HFFc6 (cell line): ENCODE measurements at regions not wholly inside any gene's neighbourhood (a gene's known extent, or its start where the extent isn't known, plus 50 kb on each side); places are given as distances from the start of the nearest gene placed in this dataset.

Experiments
- DNase-seq: peaks from one replicate; pipeline ENCODE4 v3.0.0-alpha.2; 2018
- H3K27ac Mint-ChIP-seq: 2 replicates; pipeline ENCODE4 v1.8.0; 2020; ENCODE audit warnings: mild to moderate bottlenecking, mixed read lengths
- H3K27me3 Mint-ChIP-seq: 2 replicates; pipeline ENCODE4 v1.8.0; 2021; ENCODE audit warnings: mild to moderate bottlenecking, moderate library complexity, mixed read lengths; ENCODE audit not compliant: insufficient read depth
- H3K36me3 Mint-ChIP-seq: 2 replicates; pipeline ENCODE4 v1.8.0; 2021; ENCODE audit warnings: low read depth, mixed read lengths
- H3K4me1 Mint-ChIP-seq: 2 replicates; pipeline ENCODE4 v1.8.0; 2020; ENCODE audit warnings: low read depth, mixed read lengths
- H3K4me3 Mint-ChIP-seq: 2 replicates; pipeline ENCODE4 v1.8.0; 2020; ENCODE audit warnings: mild to moderate bottlenecking, moderate library complexity, mixed read lengths
- H3K9me3 Mint-ChIP-seq: 2 replicates; pipeline ENCODE4 v1.8.0; 2020; ENCODE audit warnings: mild to moderate bottlenecking, mixed read lengths
- CTCF ChIP-seq: fragments of 200-600 bp; sonication (generic); IDR thresholded peaks from 2 replicates; pipeline ENCODE4 v1.5.0; 2021; ENCODE audit warnings: antibody characterized with exemption, mild to moderate bottlenecking

GRCh38 chr13:56988543-56988942, 152.2 kb upstream of the PRR20A start:
- no peaks in the 10 kb centered on the region; the same call in 1 of the 2 replicates for H3K36me3 Mint-ChIP-seq
- no peaks in the 10 kb centered on the region for H3K4me1 Mint-ChIP-seq
- no peak for TF ChIP-seq CTCF
- H3K27ac Mint-ChIP-seq: no peak overlapping the region
- DNase-seq: no peak
- peaks cover 13% of the 10 kb centered on the region for H3K9me3 Mint-ChIP-seq
- no peaks in the 10 kb centered on the region for H3K27me3 Mint-ChIP-seq
- H3K4me3 Mint-ChIP-seq: no peak overlapping the region

- Mint-ChIP-seq H3K4me1 (no peaks in the 10 kb centered on the region), H3K4me3 (no peak overlapping the region), H3K9me3 (peaks cover 16% of the 10 kb centered on the region), H3K27me3 (no peaks in the 10 kb centered on the region), H3K27ac (no peak overlapping the region), H3K36me3 (no peaks in the 10 kb centered on the region; the same call in 1 of the 2 replicates)
- DNase-seq: no peak
- no peak for TF ChIP-seq CTCF
These were observed 137.0 kb upstream of the PRR20A start for GRCh38 chr13:57003682-57004081.

- no peak for DNase-seq
- H3K36me3 Mint-ChIP-seq: peaks cover 4% of the 10 kb centered on the region; the same call in 1 of the 2 replicates
- H3K4me1 Mint-ChIP-seq: no peaks in the 10 kb centered on the region
- H3K27ac Mint-ChIP-seq: no peak overlapping the region
- H3K9me3 Mint-ChIP-seq: peaks cover 57% of the 10 kb centered on the region
- no peak for TF ChIP-seq CTCF
- no peak overlapping the region for H3K4me3 Mint-ChIP-seq
- no peaks in the 10 kb centered on the region for H3K27me3 Mint-ChIP-seq
These were observed 123.4 kb upstream of the PRR20A start for GRCh38 chr13:57017357-57017756.

GRCh38 chr13:57018915-57019314, 121.8 kb upstream of the PRR20A start:
- DNase-seq: no peak
- Mint-ChIP-seq H3K4me1 (no peaks in the 10 kb centered on the region), H3K27ac (no peak overlapping the region), H3K36me3 (peaks cover 4% of the 10 kb centered on the region; the same call in 1 of the 2 replicates), H3K4me3 (no peak overlapping the region), H3K9me3 (peaks cover 60% of the 10 kb centered on the region), H3K27me3 (no peaks in the 10 kb centered on the region)
- no peak for TF ChIP-seq CTCF

- H3K27ac Mint-ChIP-seq: no peak overlapping the region
- H3K9me3 Mint-ChIP-seq: peaks cover 22% of the 10 kb centered on the region
- no peak overlapping the region for H3K4me3 Mint-ChIP-seq
- H3K36me3 Mint-ChIP-seq: no peaks in the 10 kb centered on the region; the same call in 1 of the 2 replicates
- H3K4me1 Mint-ChIP-seq: no peaks in the 10 kb centered on the region
- H3K27me3 Mint-ChIP-seq: no peaks in the 10 kb centered on the region; the same call in 1 of the 2 replicates
- no peak for TF ChIP-seq CTCF
- DNase-seq: no peak
These were observed 110.0 kb upstream of the PRR20A start for GRCh38 chr13:57030671-57031070.

GRCh38 chr13:57036290-57036689, 104.4 kb upstream of the PRR20A start:
- Mint-ChIP-seq H3K27ac (no peak overlapping the region), H3K4me1 (no peaks in the 10 kb centered on the region), H3K36me3 (no peaks in the 10 kb centered on the region), H3K9me3 (peaks cover 6% of the 10 kb centered on the region), H3K27me3 (no peaks in the 10 kb centered on the region), H3K4me3 (no peak overlapping the region)
- no peak for TF ChIP-seq CTCF
- DNase-seq: no peak
